Mesenchymal stem cell (in vitro differentiated cells and primary cell): ENCODE measurements at regions not wholly inside any gene's neighbourhood (a gene's known extent, or its start where the extent isn't known, plus 50 kb on each side); places are given as distances from the start of the nearest gene placed in this dataset.
"Not testable (repeated sequence)": the region's sequence is repeated elsewhere in the genome, so short reads cannot be mapped to it uniquely, and the experiment has no call there.

ENCODE experiments used
- DNase-seq: peaks from one replicate; pipeline ENCODE4 v3.0.0-alpha.2; 2013
- H2AFZ ChIP-seq: one replicate; pipeline ENCODE4 v1.6.1; 2013; ENCODE audit warnings: low read depth, mild to moderate bottlenecking, control low read depth, inconsistent platforms, low read length, moderate library complexity
- H2AK5ac ChIP-seq: 2 replicates; pipeline ENCODE4 v1.6.1; 2013; ENCODE audit warnings: low read length, moderate library complexity, mild to moderate bottlenecking, inconsistent platforms; ENCODE audit not compliant: severe bottlenecking
- H2BK120ac ChIP-seq: one replicate; pipeline ENCODE4 v1.6.1; 2013; ENCODE audit warnings: low read depth, mild to moderate bottlenecking, inconsistent platforms, low read length, moderate library complexity
- H2BK12ac ChIP-seq, 2 experiments: one replicate each; pipeline ENCODE4 v1.6.1; 2013; ENCODE audit warnings: inconsistent platforms in 2 of 2, low read length in 2 of 2, mild to moderate bottlenecking in 2 of 2, moderate library complexity in 2 of 2, control low read depth in 1 of 2
- H2BK15ac ChIP-seq: one replicate; pipeline ENCODE4 v1.6.1; 2013; ENCODE audit warnings: mild to moderate bottlenecking, low read depth, inconsistent platforms; ENCODE audit not compliant: poor library complexity, severe bottlenecking
- H2BK5ac ChIP-seq: 2 replicates; pipeline ENCODE4 v1.6.1; 2013; ENCODE audit warnings: low read depth, mild to moderate bottlenecking, low read length, control low read depth, inconsistent platforms; ENCODE audit not compliant: poor library complexity, severe bottlenecking
- H3K14ac ChIP-seq, 2 experiments: one replicate each; pipeline ENCODE4 v1.6.1; 2013; ENCODE audit warnings: inconsistent platforms in 2 of 2, low read length in 2 of 2, control low read depth in 1 of 2, mild to moderate bottlenecking in 1 of 2, moderate library complexity in 1 of 2
- H3K18ac ChIP-seq, 2 experiments: one replicate each; pipeline ENCODE4 v1.6.1; 2013; ENCODE audit warnings: inconsistent platforms in 2 of 2, low read length in 2 of 2, control low read depth in 1 of 2, low read depth in 1 of 2, mild to moderate bottlenecking in 1 of 2
- H3K23ac ChIP-seq, 2 experiments: one replicate each; pipeline ENCODE4 v1.6.1; 2013; ENCODE audit warnings: inconsistent platforms in 2 of 2, low read length in 2 of 2, mild to moderate bottlenecking in 2 of 2, moderate library complexity in 2 of 2, control low read depth in 1 of 2
- H3K27ac ChIP-seq: 2 replicates; pipeline ENCODE4 v1.5.1; 2013; ENCODE audit warnings: mild to moderate bottlenecking, moderate library complexity, low read length, control low read depth, inconsistent platforms; ENCODE audit not compliant: poor library complexity, severe bottlenecking
- H3K27me3 ChIP-seq, 2 experiments: 2 replicates each; pipeline versions ENCODE4 v1.6.1 to v1.7.0; 2013; ENCODE audit warnings: low read length in 2 of 2, mild to moderate bottlenecking in 2 of 2, moderate library complexity in 2 of 2, control low read depth in 1 of 2, inconsistent platforms in 1 of 2; ENCODE audit not compliant: control insufficient read depth in 1 of 2, insufficient read depth in 1 of 2
- H3K36me3 ChIP-seq, 2 experiments: 2 replicates each; pipeline versions ENCODE4 v1.6.1 to v1.7.0; 2013; ENCODE audit warnings: low read length in 2 of 2, control low read depth in 1 of 2, inconsistent platforms in 1 of 2, low read depth in 1 of 2, mild to moderate bottlenecking in 1 of 2; ENCODE audit not compliant: insufficient read depth in 2 of 2, control insufficient read depth in 1 of 2
- H3K4ac ChIP-seq, 2 experiments: one replicate each; pipeline ENCODE4 v1.6.1; 2013; ENCODE audit warnings: inconsistent platforms in 2 of 2, low read length in 2 of 2, mild to moderate bottlenecking in 2 of 2, moderate library complexity in 2 of 2, control low read depth in 1 of 2, low read depth in 1 of 2
- H3K4me1 ChIP-seq: 2 replicates; pipeline ENCODE4 v1.6.1; 2013; ENCODE audit warnings: low read depth, low read length, control low read depth; ENCODE audit not compliant: control insufficient read depth, insufficient read depth
- H3K4me2 ChIP-seq: 2 replicates; pipeline ENCODE4 v1.6.1; 2013; ENCODE audit warnings: low read length, mild to moderate bottlenecking, inconsistent platforms; ENCODE audit not compliant: poor library complexity, severe bottlenecking
- H3K4me3 ChIP-seq, 2 experiments: 2 replicates each; pipeline versions ENCODE4 v1.5.1 to v1.7.0; 2013; ENCODE audit warnings: low read length in 2 of 2, mild to moderate bottlenecking in 2 of 2, control low read depth in 1 of 2, low read depth in 1 of 2; ENCODE audit not compliant: insufficient read depth in 1 of 2
- H3K79me1 ChIP-seq: replicated peaks from 2 replicates; pipeline ENCODE4 v1.6.1; 2013; ENCODE audit warnings: mild to moderate bottlenecking, control low read depth, low read length, inconsistent platforms; ENCODE audit not compliant: poor library complexity, severe bottlenecking
- H3K9ac ChIP-seq: 2 replicates; pipeline ENCODE4 v1.7.0; 2013; ENCODE audit warnings: mild to moderate bottlenecking, low read length, moderate library complexity
- H3K9me3 ChIP-seq: 2 replicates; pipeline ENCODE4 v1.7.0; 2013; ENCODE audit warnings: mild to moderate bottlenecking, low read length; ENCODE audit not compliant: control insufficient read depth
- H4K8ac ChIP-seq: one replicate; pipeline ENCODE4 v1.6.1; 2013; ENCODE audit warnings: inconsistent platforms, mild to moderate bottlenecking, low read length, moderate library complexity
- H4K91ac ChIP-seq: one replicate; pipeline ENCODE4 v1.6.1; 2013; ENCODE audit warnings: mild to moderate bottlenecking, low read length, inconsistent platforms
- WGBS: methylation state at CpG from one replicate; pipeline ENCODE4 v1.1.7; 2013; ENCODE audit warnings: mixed read lengths; 5-methylcytosine and 5-hydroxymethylcytosine counted together

DNA sequence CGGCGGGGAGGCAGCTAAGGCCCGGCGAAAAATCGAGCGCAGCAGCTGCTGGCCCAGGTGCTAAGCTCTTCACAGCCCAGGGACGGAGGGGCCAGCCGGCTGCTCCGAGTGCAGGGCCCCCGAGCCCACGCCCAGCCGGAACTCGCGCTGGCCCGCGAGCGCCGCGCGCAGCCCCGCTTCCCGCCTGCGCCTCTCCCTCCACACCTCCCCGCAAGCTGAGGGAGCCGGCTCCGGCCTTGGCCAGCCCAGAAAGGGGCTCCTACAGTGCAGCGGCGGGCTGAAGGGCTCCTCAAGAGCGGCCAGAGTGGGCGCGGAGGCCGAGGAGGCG lies 591.7 kb downstream of the TRIB2 start:
- H2AFZ ChIP-seq, H2BK12ac ChIP-seq, H2BK15ac ChIP-seq, H3K27ac ChIP-seq, H3K36me3 ChIP-seq, H4K8ac ChIP-seq, H2BK5ac ChIP-seq, H3K9ac ChIP-seq, H3K4me3 ChIP-seq, H4K91ac ChIP-seq, DNase-seq, H3K9me3 ChIP-seq, H3K4me2 ChIP-seq, H3K14ac ChIP-seq, H3K4me1 ChIP-seq, H3K79me1 ChIP-seq, H2BK120ac ChIP-seq, H3K4ac ChIP-seq, H2AK5ac ChIP-seq, H3K23ac ChIP-seq, H3K27me3 ChIP-seq, H3K18ac ChIP-seq: not testable (repeated sequence)
- 92% methylated on average over 29 of the region's 33 CpGs for WGBS

GRCh38 chr2:13308989-13309388 lies 592.3 kb downstream of the TRIB2 start:
- Histone ChIP-seq H2BK15ac (no peak overlapping the region), H2AK5ac (no peak overlapping the region), H3K9me3 (peaks cover 7% of the 10 kb centered on the region), H3K4me1 (no peaks in the 10 kb centered on the region), H2AFZ (no peak overlapping the region), H2BK12ac (no peak overlapping the region), H3K36me3 (no peaks in the 10 kb centered on the region), H3K27ac (no peak overlapping the region), H3K79me1 (no peaks in the 10 kb centered on the region), H2BK5ac (no peak overlapping the region), H3K18ac (no peak overlapping the region), H4K91ac (no peak overlapping the region), H4K8ac (no peak overlapping the region), H3K27me3 (no peaks in the 10 kb centered on the region), H3K4me2 (no peak overlapping the region), H3K9ac (no peak overlapping the region), H3K14ac (no peak overlapping the region), H3K4me3 (no peak overlapping the region), H2BK120ac (no peak overlapping the region), H3K23ac (no peak overlapping the region), H3K4ac (no peak overlapping the region)
- no peak for DNase-seq
- 54% methylated on average over 3 of the region's 4 CpGs for WGBS

DNA sequence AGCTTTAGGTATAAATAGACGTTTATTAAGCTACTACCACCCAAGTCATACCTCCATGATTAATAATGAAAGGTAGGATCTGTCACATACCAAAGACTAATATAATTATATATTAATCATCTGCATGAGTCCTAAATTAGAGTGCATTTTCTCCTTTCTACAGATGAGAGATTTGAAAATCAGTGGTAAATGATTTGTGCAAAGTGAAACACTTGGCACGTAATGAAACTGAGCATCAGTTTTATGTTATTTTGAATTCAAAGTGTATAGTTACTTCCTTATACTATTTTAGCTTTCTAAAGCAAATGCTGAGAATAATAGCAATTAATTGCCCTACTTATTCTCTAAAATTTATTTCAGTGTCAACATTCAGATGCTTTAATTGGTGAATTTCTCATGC lies 615.3 kb downstream of the TRIB2 start:
- no peak overlapping the region for H3K18ac ChIP-seq
- no peaks in the 10 kb centered on the region for H3K4me1 ChIP-seq
- peaks cover 6% of the 10 kb centered on the region for H3K9me3 ChIP-seq
- no peak overlapping the region for H4K8ac ChIP-seq
- no peak overlapping the region for H4K91ac ChIP-seq
- DNase-seq, result no peak
- H3K4ac ChIP-seq, result no peak overlapping the region
- no CpG with 5 or more reads among the region's 2 CpGs for WGBS
- H2AK5ac ChIP-seq, result no peak overlapping the region
- H3K27ac ChIP-seq, result no peak overlapping the region
- H3K23ac ChIP-seq, result no peak overlapping the region
- H3K79me1 ChIP-seq, result no peaks in the 10 kb centered on the region
- H2AFZ ChIP-seq, result no peak overlapping the region
- H3K14ac ChIP-seq, result no peak overlapping the region
- no peak overlapping the region for H2BK120ac ChIP-seq
- no peak overlapping the region for H3K4me2 ChIP-seq
- no peak overlapping the region for H2BK12ac ChIP-seq
- H3K36me3 ChIP-seq, result no peaks in the 10 kb centered on the region
- no peak overlapping the region for H2BK15ac ChIP-seq
- H3K27me3 ChIP-seq, result no peaks in the 10 kb centered on the region
- no peak overlapping the region for H3K9ac ChIP-seq
- H3K4me3 ChIP-seq, result no peak overlapping the region
- no peak overlapping the region for H2BK5ac ChIP-seq

GRCh38 chr2:13334071-13334470 lies 617.3 kb downstream of the TRIB2 start:
- H2AFZ ChIP-seq, H3K79me1 ChIP-seq, H3K27me3 ChIP-seq, H3K14ac ChIP-seq, H4K91ac ChIP-seq, H3K4ac ChIP-seq, H3K9ac ChIP-seq, H2BK120ac ChIP-seq, H2BK5ac ChIP-seq, H3K4me2 ChIP-seq, H3K4me1 ChIP-seq, H3K36me3 ChIP-seq, H2BK12ac ChIP-seq, H2BK15ac ChIP-seq, H4K8ac ChIP-seq, H2AK5ac ChIP-seq, H3K9me3 ChIP-seq, H3K4me3 ChIP-seq, H3K27ac ChIP-seq, H3K18ac ChIP-seq, DNase-seq, H3K23ac ChIP-seq: not testable (repeated sequence)
